ENCODE measurements at regions not wholly inside any gene's neighbourhood (a gene's known extent, or its start where the extent isn't known, plus 50 kb on each side); places are given as distances from the start of the nearest gene placed in this dataset.
A peak's percentile ranks its signal among the peaks of the same experiment; 100 is the strongest.

- DNase-seq (ENCODE audit: low read depth in 2 of 2): no peak
Measured at GRCh38 chr2:203789618-203790017, 78.0 kb upstream of the CTLA4 start.

GRCh38 chr2:203790134-203790852 is 77.3 kb upstream of the CTLA4 start:
- DNase-seq (ENCODE audit: low read depth in 2 of 2): no peak

DNA sequence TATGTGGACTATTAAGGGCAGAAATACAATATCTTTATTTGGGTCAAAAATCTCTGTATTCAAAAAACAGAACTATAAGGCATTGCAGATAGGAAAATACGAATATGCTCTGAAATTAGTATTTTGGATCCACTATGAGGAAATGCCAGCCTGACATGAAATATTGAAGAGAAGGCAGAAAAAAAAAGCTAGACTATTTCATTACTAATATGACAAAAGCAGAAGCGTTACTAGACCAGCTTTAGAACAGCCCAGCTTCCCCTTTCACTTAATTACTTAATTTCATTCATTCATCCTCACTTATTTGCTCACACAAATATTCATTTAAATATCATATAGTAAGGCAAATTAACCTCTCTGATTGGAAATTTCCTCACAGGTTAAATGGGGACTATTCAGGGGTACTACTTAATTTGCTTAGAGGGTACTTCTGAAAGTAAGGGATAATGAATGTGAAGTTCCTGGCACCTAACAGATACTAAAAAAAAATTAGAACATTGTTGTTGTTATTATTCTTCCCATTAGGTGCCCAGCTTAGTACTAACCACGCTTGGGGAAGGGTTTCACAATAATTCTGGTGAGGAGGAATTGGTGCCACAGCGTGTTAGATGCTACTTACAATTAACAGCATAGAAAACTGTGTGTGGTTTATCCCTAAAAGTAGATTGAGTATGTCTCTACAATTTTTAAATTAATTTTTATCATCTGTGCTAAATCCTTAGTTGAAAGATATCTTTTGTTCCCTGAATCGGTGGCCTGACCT is 71.1 kb upstream of the CTLA4 start:
- DNase-seq (ENCODE audit: low read depth in 2 of 2): no peak

- no peak for DNase-seq (ENCODE audit: low read depth in 2 of 2)
Measured at GRCh38 chr2:203797276-203797675, 70.3 kb upstream of the CTLA4 start.

- no peak for DNase-seq (ENCODE audit: low read depth in 2 of 2)
Measured at GRCh38 chr2:203797712-203798111, 69.9 kb upstream of the CTLA4 start.

- DNase-seq (ENCODE audit: low read depth in 2 of 2): no peak
Measured at GRCh38 chr2:203798296-203799087, 69.1 kb upstream of the CTLA4 start.

GRCh38 chr2:203799908-203800307 is 67.7 kb upstream of the CTLA4 start:
- DNase-seq (ENCODE audit: low read depth in 2 of 2): no peak

DNA sequence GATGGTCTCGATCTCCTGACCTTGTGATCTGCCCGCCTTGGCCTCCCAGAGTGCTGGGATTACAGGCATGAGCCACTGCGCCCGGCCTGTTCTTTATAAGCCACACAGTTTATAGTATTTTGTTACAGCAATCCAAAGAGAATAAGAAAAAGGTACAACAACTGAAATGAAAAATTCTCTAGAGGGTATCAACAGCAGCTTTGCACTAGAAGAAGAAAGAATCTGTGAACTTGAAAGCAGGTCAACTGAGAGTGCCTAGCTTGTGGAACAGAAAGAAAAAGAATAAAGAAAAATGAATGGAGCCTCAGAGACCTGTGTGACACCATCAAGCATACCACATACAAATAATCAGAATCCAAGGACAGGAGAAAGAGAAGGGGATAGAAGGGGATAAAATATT is 66.8 kb upstream of the CTLA4 start:
- DNase-seq (ENCODE audit: low read depth in 2 of 2): no peak

DNA sequence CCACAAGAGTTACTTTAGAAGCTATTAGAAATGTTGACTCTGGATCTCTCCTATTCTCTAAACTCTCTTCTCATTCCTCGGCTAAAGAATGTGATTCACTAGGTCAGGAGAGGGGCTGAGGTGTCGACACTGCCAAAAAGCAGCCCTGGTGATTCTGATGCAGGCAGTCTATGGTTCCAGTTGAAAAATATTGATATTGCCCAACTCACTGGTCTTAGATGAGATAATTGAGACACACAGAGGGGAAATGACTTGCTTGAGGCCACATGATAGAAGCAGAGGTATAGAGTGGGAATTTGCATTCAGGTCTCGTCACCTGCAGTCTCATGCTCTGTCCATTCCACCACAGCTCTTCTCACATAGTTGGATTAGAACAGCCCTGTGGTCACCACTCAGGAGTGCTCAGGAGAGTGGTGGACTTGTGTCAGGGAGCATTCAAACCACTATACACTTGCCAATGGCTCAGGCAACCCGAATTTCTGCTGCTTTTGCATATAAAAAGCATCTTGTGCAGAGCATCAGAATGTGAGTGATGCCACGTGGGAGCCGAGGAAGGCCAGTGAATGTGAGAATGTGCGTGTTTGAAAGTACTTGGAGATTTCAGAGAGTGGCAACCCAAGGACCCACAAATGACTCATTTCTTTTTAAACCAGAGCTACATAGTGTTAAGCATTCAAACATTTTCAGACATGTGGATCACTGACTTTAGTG is 65.1 kb upstream of the CTLA4 start:
- no peak for DNase-seq (ENCODE audit: low read depth in 2 of 2)

DNA sequence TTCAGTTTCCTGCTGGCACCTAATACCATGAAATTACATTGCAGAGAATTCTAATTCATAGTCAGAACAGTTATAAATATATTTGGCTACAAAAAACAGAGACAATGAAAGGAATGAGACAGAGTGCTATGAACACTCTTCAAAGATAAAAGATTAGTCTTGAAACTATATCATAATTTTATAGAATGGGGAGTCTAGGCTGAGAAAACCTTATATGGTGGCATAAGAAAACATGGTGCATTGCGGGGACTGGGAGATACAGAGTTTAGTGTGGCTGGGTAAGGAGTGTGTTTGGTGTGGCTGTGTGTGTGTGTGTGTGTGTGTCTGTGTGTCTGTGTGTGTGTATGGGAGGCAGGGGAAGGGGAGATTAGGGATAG is 64.5 kb upstream of the CTLA4 start:
- no peak for DNase-seq (ENCODE audit: low read depth in 2 of 2)

- DNase-seq (ENCODE audit: low read depth in 2 of 2): no peak
Measured at GRCh38 chr2:203804070-203804469, 63.5 kb upstream of the CTLA4 start.

DNA sequence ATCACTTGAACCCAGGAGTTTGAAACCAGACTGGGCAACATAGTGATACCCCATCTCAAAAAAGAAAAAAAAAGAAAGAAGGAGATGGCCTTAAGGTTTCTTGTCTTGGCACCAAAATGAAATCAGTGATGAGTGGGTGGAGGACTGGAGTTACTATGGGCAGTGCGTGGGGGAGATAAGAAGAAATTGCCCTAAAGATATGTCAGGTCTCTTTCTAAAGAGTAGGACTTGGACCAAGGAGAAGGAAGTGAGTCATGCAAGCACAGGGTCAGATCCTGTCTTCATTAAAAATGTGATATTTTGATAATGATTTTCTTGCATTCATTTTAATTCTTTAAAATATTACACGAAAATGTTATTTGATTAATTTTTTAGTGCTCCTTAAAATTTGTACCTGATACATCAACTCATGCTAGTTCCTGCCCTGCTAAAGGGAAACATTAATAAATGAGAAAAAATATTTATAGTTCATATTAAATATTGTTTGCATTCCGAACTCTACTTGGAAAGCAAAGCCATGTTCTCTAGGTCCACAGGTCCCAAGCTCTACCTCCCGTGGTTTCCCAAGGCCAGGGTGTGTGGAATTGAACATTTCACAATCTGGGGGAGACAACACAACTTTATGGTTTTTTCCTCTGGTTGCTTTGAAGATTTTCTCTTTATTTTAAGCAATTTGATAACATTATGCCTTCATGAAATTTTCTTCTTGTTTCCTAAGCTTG is 62.6 kb upstream of the CTLA4 start:
- no peak for DNase-seq (ENCODE audit: low read depth in 2 of 2)

DNA sequence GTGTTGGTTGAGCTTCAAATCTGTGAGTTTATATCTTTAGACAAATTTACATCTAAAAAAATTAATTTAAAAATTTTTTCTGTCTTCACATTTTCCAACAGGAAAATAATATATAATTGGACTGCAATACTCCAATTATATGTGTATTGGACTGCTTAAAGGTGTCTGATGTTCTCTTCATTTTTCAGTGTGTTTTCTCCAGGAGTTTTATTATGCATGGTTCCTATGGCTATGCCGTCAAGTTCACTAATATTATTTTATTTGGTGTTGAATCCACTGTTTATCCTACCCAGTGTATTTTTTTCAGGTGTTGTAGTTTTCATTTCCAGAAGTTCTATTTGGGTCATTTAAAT is 62.1 kb upstream of the CTLA4 start:
- no peak for DNase-seq (ENCODE audit: low read depth in 2 of 2)

GRCh38 chr2:203806761-203807160 is 60.8 kb upstream of the CTLA4 start:
- no peak for DNase-seq (ENCODE audit: low read depth in 2 of 2)

GRCh38 chr2:203808046-203808750 is 59.4 kb upstream of the CTLA4 start:
- no peak for DNase-seq (ENCODE audit: low read depth in 2 of 2)

GRCh38 chr2:203809084-203809521 is 58.5 kb upstream of the CTLA4 start:
- DNase-seq (ENCODE audit: low read depth in 2 of 2): no peak

DNA sequence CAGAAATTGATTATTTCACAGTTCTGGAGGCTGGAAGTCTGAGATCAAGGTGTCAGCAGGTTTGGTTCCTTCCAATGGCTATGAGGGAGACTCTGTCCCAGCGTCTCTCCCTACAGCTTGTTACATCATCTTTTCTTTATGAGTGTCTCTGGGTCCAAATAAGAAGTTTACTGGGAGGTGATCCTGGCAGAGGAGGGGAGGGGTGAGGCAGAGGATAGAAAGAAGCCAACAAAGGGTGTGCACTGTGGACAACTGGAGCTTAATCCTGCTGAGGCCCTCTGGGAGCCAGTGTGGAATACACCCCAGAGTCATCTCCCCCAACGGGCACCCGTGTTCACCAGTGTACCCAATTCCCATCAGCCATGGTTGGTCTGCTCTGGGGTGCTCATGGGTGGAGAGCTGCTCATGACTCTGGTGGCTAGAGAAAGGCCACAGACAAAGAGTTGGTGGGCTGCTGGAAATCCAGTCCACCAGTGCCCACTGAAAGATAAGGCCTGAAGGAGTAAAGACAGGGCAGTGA is 57.5 kb upstream of the CTLA4 start:
- DNase-seq (ENCODE audit: low read depth in 2 of 2): no peak

- peak; percentile 6 to 37 for DNase-seq (ENCODE audit: low read depth in 2 of 2)
Measured at GRCh38 chr2:203811491-203812221, 55.9 kb upstream of the CTLA4 start.

- DNase-seq (ENCODE audit: low read depth in 2 of 2): no peak
Measured at GRCh38 chr2:203812294-203813221, 55.0 kb upstream of the CTLA4 start.
